Suppressor macrophage (primary cell): ENCODE measurements at regions not wholly inside any gene's neighbourhood (a gene's known extent, or its start where the extent isn't known, plus 50 kb on each side); places are given as distances from the start of the nearest gene placed in this dataset.
"Not testable (repeated sequence)": the region's sequence is repeated elsewhere in the genome, so short reads cannot be mapped to it uniquely, and the experiment has no call there.

Source experiments
- DNase-seq, 4 experiments: peaks; one replicate each; pipeline ENCODE4 v3.0.0-alpha.2; 2020 to 2022

DNA sequence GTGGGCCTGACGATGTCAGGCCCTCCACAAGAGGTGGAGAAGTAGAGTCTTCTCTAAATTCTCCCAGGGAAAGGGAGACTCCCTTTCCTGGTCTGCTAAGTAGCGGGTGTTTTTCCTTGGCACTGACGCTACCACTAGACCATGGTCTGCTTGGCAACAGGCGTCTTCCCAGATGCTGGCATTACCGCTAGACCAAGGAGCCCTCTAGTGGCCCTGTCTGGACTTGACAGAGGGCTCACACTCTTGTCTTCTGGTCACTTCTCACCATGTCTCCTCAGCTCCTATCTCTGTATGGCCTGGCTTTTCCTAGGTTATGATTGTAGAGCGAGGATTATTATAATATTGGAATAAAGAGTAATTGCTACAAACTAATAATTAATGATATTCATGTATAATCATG is 51.1 kb upstream of the RASSF6 start:
- not testable (repeated sequence) for DNase-seq

DNA sequence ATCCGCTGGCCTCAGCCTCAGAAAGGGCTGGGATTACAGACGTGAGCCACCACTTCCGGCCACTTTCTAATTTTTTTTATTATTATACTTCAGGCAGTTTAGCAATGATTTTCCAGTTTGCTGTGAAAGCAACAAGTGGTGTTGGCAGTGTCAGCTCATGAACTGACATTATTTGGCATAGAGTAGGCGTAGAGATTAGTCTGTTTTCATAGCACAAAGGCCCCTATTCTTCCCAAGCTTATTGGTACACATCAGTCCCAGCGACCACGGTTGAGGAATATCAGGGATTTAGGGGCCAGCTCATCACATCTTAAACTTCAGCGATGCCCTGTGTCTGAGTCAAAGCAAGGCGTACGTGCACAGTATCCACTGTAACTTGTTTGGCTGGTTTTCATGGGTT is 53.0 kb upstream of the RASSF6 start:
- no peak for DNase-seq

DNA sequence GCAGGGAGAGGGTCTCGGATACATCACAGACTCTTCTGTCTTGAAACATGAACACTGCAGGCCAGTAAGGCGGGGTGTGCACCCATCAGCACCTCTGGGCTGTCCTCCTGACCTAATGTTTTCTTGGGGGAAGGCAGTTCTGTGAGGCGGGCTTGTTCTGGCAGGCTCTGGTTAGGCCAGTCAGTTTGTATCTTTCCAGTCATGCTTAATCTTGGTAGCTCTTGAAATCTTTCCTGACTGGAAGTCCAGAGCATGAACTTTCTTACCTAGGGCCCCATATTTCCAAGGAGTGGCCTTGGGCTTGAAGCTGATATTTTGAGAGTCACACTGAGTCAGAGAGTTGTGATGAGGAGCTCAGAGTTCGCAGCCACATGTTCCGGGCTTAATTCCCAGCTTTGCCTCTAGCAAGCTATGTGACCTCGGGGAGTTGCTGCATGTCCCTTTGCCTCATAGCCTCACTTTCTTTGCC is 54.2 kb upstream of the RASSF6 start:
- no peak for DNase-seq

DNA sequence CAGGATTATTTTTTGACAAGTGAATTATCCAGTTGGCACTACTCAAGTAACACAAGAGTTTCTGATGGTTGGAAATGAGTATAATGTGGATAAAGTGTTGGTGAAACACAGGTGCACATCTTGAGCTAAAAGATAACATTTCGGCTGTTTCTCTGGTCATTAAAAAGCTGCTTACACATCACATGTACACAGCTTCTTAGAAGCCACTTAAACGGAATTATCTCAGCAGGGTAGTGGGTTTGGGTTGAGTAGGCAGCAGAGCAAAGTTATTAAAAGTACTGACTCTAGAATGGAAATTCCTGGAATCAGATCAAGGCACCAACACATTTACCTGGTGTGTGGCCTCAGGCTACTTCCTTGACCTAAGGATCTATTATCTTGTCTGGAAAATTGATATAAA is 55.4 kb upstream of the RASSF6 start:
- no peak for DNase-seq

- DNase-seq = no peak
Observed at GRCh38 chr4:73676136-73676535, 55.9 kb upstream of the RASSF6 start.

DNA sequence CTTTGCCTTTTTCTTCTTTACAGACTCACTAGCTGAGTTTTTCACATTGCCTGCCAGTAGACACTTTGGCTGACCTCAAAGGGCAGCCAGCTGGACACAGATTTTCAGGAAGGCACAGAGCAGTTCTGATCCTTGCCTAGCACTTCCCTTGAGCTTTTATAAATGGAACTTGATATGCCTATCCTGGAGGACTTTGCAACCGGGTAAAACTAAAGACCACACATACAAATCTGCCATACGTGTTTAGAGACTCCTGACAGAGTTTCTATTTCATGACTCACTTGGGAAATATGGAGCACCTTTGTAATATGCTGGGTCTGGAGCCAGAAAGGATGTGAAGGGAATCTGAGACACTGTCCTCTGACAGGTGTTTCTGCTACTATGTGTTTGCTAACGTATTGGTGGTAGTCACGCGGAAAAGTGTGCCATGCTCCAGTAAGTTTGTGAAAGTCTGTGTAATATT is 56.7 kb upstream of the RASSF6 start:
- no peak for DNase-seq

DNA sequence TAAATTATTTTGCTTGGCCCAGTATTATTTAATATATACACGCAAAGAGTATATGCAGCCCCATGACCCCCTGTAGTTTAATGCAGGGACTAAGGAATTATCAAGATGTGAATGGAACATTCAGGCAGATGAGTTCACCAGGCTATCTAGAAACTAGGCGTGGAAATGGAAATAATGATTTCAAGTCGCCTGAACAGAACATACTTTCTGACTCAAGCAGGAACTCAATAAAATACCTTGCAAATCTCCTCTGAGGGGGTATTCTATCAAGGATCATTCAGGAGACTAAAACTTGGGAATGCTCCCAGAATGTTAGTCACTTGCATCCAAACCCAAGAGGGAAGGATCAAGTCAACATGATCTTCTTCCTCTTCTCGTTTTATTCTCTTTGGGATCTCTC is 59.6 kb upstream of the RASSF6 start:
- no peak for DNase-seq

GRCh38 chr4:73681776-73682175 is 58.6 kb upstream of the CXCL8 start:
- no peak for DNase-seq

GRCh38 chr4:73682508-73682907 is 57.9 kb upstream of the CXCL8 start:
- peak in 2 of 4 experiments; percentile 32 to 35 for DNase-seq

GRCh38 chr4:73683033-73683432 is 57.3 kb upstream of the CXCL8 start:
- no peak for DNase-seq

DNA sequence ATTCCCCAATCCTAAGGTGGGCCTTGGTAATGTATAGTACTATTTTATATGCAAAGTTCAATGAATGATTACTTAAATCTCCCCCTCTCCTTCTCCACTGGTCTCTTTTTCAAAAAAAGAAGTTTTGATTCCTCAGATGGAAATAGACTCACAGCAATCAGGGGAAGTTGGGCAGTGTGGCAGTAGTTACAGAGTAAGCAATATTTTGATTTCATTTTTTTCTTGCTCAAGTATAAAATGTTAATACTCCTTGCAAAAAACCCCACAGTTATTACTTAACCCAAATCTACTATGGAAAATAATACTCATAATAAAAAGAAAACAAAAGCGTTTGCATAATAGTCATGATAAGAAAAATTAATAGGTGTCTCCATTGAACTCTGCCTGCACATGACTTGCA is 56.9 kb upstream of the CXCL8 start:
- DNase-seq = peak; percentile 9 to 71 (median 54)

GRCh38 chr4:73684097-73684496 is 56.3 kb upstream of the CXCL8 start:
- no peak for DNase-seq

GRCh38 chr4:73685052-73685451 is 55.3 kb upstream of the CXCL8 start:
- DNase-seq = no peak

DNA sequence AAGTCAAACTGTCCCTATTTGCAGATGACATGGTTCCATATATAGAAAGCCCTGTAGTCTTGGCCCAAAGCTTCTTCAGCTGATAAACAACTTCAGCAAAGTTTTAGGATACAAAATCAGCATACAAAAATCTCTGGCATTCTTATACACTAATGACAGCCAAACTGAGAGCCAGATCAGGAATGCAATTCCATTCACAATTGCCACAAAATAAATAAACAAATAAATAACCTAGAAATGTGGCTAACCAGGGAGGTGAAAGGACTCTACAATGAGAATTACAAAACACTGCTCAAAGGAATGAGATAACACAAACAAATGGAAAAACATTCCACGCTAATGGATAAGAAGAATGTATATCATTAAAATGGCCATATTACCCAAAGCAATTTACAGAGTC is 52.9 kb upstream of the CXCL8 start:
- DNase-seq = no peak

DNA sequence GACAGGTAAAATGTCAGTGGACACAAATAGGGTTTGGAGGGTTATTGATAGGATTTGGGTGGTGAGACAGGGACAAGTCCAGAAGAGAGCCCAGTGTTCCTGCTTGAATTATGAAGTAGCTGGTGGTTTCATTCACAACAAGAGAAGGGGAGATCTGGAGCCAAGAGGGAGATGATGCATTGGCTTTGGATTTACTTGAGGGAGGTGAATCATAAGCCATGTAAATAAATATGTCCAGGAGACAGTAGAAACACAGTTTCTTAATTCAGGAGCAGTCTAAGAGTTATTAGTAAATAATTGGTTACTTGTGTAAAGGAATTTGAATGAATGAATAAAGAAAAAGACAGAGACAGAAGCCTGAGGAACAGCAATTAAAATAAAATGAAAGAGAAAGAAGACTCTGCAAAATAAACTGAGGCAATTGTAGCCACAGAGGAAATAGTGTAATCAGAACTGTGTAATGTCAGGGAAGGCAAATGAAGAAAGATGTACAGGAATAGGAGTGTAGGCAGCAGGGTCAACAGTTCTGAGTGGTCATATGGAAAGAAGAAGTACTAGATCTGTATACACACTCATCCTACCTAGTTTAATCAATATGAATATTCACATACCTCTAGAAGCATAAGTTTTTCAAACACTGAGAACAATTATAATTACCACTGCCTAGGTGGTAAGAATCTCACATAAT is 50.2 kb upstream of the CXCL8 start:
- DNase-seq = peak; percentile 9 to 51 (median 32)
